Activated B cell treated with CpG ODN at 0.5 μM for 24 hours (primary cell): ENCODE measurements at regions not wholly inside any gene's neighbourhood (a gene's known extent, or its start where the extent isn't known, plus 50 kb on each side); places are given as distances from the start of the nearest gene placed in this dataset.

Experiments
- ATAC-seq: fragments of 200-7000 bp; cut with Tn5 transposase; one replicate; pipeline ENCODE4 v1.10.0; 2021; ENCODE audit warnings: low read depth, mild to moderate bottlenecking, moderate library complexity
- CTCF ChIA-PET: fragments of 350-600 bp; sonication (Branson Sonifier 250); formaldehyde crosslinking; loops from one replicate; lab custom pipeline; 2021; ENCODE audit warnings: antibody characterized with exemption; lab: Charles Lee
- POLR2A ChIA-PET: fragments of 350-600 bp; sonication (Branson Sonifier 250); formaldehyde crosslinking; loops from one replicate; lab custom pipeline; 2021; ENCODE audit warnings: antibody characterized with exemption; lab: Charles Lee
- DNase-seq: peaks from one replicate; pipeline ENCODE4 v3.0.0; 2022
- H3K27ac Mint-ChIP-seq: one replicate; pipeline ENCODE4 v1.8.0; 2020; ENCODE audit warnings: mixed read lengths
- H3K27me3 Mint-ChIP-seq: one replicate; pipeline ENCODE4 v1.8.0; 2021; ENCODE audit warnings: mixed read lengths
- H3K36me3 Mint-ChIP-seq: one replicate; pipeline ENCODE4 v1.8.0; 2021; ENCODE audit warnings: low read depth, mixed read lengths
- H3K4me1 Mint-ChIP-seq: one replicate; pipeline ENCODE4 v1.8.0; 2021; ENCODE audit warnings: mixed read lengths
- H3K4me3 Mint-ChIP-seq: one replicate; pipeline ENCODE4 v1.8.0; 2020; ENCODE audit warnings: mild to moderate bottlenecking, mixed read lengths
- H3K9me3 Mint-ChIP-seq: one replicate; pipeline ENCODE4 v1.8.0; 2020; ENCODE audit warnings: mixed read lengths
- intact Hi-C: fragments of 100-400 bp; cut with micrococcal nuclease; formaldehyde crosslinking; loops from one replicate; pipeline ENCODE4 v1.15.1; 2024
- TF ChIP-seq, protein P1 (sequence below): fragments of 200-600 bp; IDR thresholded peaks from one replicate; pipeline ENCODE4 v1.8.0; 2022; ENCODE audit warnings: antibody characterized with exemption, mild to moderate bottlenecking

DNA sequence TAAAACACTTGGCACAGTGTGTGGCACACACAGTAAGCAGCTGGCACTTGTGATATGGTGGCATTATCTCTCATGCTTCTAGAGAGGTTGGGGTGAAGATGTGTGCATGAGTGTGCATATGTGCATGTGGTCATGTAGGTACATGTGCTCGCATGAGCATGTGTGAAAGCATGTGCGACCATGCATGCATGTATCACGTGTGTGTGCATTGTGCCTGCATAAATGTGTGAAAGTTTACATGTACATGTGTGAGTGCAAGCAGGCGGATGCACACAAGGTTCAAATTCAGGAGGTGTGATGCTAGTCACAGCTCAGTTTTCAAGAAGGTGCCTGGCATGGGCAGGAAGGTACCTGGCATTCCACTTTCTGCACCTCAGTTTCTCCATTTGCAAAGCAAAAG lies 59.0 kb upstream of the UQCRFS1 start:
- TF ChIP-seq, protein P1, sequence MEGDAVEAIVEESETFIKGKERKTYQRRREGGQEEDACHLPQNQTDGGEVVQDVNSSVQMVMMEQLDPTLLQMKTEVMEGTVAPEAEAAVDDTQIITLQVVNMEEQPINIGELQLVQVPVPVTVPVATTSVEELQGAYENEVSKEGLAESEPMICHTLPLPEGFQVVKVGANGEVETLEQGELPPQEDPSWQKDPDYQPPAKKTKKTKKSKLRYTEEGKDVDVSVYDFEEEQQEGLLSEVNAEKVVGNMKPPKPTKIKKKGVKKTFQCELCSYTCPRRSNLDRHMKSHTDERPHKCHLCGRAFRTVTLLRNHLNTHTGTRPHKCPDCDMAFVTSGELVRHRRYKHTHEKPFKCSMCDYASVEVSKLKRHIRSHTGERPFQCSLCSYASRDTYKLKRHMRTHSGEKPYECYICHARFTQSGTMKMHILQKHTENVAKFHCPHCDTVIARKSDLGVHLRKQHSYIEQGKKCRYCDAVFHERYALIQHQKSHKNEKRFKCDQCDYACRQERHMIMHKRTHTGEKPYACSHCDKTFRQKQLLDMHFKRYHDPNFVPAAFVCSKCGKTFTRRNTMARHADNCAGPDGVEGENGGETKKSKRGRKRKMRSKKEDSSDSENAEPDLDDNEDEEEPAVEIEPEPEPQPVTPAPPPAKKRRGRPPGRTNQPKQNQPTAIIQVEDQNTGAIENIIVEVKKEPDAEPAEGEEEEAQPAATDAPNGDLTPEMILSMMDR, result no peak
- intact Hi-C loops, result no loop called here
- Mint-ChIP-seq H3K36me3 (no peaks in the 10 kb centered on the region), H3K9me3 (peaks cover 5% of the 10 kb centered on the region), H3K27ac (no peak overlapping the region), H3K27me3 (peaks cover 7% of the 10 kb centered on the region), H3K4me1 (peaks cover 1% of the 10 kb centered on the region), H3K4me3 (no peak overlapping the region)
- ChIA-PET CTCF (no interaction called here), POLR2A (no interaction called here)
- ATAC-seq (no peak), DNase-seq (no peak)

GRCh38 chr19:29273000-29273640 lies 60.2 kb upstream of the UQCRFS1 start:
- Mint-ChIP-seq H3K9me3 (peaks cover 5% of the 10 kb centered on the region), H3K4me1 (peaks cover 6% of the 10 kb centered on the region), H3K4me3 (no peak overlapping the region), H3K27ac (no peak overlapping the region), H3K36me3 (no peaks in the 10 kb centered on the region), H3K27me3 (peaks cover 4% of the 10 kb centered on the region)
- intact Hi-C loops, result no loop called here
- TF ChIP-seq, protein P1, result no peak
- no peak for DNase-seq
- ATAC-seq, result no peak
- POLR2A ChIA-PET, result no interaction called here
- CTCF ChIA-PET, result interaction anchor here (0.9 kb wide), 1 partner anchor 8 kb away, joined by 3 read pairs; no protein-coding TSS in a partner anchor

DNA sequence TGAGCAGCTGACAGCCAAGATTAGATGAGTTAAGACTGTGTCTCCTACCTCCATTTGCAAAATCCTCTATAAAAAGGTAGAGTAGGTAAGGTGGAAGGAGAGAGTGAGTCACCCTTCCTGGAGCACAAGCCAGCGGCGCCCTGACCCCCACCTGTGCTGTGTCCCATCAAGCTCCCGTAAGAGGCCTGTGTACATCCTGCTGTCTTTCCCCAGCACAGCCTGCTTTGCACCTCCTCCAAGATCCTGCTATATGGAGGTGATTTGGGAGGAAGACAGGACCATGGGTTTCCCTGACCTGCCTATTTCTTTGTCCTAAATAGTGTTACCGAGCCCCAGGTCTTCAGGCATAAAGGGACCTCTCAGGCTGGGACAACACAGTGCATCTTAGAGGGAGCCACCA lies 62.3 kb upstream of the UQCRFS1 start:
- ChIA-PET CTCF (no interaction called here), POLR2A (no interaction called here)
- Mint-ChIP-seq H3K4me1 (peaks cover 6% of the 10 kb centered on the region), H3K27ac (no peak overlapping the region), H3K4me3 (no peak overlapping the region), H3K9me3 (peaks cover 5% of the 10 kb centered on the region), H3K27me3 (no peaks in the 10 kb centered on the region), H3K36me3 (no peaks in the 10 kb centered on the region)
- ATAC-seq (no peak), DNase-seq (no peak)
- TF ChIP-seq, protein P1, result no peak
- intact Hi-C loops, result no loop called here

DNA sequence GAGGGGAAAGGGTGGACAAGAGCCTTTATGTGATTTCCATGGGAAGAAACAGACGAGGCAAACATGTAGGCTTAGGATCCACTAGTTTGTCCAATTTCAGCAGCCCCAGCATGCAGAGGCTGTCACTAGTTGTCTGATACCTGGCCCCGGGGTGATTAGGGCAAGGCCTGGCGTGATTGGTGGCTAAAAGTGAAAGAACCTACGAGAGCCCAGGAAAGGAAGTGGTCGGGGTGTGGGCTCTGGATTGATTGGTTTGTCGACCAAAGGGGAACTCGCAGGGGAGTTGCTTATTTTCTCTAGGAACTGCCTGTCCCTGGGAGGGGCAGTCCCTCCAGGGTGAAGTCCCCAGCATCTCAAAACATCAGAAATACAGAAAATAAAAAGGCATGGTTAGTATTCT lies 64.2 kb upstream of the UQCRFS1 start:
- H3K9me3 Mint-ChIP-seq, result peaks cover 5% of the 10 kb centered on the region
- no peak overlapping the region for H3K27ac Mint-ChIP-seq
- peaks cover 6% of the 10 kb centered on the region for H3K4me1 Mint-ChIP-seq
- ChIA-PET CTCF (no interaction called here), POLR2A (no interaction called here)
- peaks cover 4% of the 10 kb centered on the region for H3K27me3 Mint-ChIP-seq
- no peaks in the 10 kb centered on the region for H3K36me3 Mint-ChIP-seq
- intact Hi-C loops, result no loop called here
- no peak overlapping the region for H3K4me3 Mint-ChIP-seq
- DNase-seq, result no peak
- ATAC-seq, result peak; percentile 94
- TF ChIP-seq, protein P1, result no peak

GRCh38 chr19:29278716-29279115 lies 65.8 kb upstream of the UQCRFS1 start:
- ChIA-PET CTCF (no interaction called here), POLR2A (no interaction called here)
- no peak overlapping the region for H3K4me3 Mint-ChIP-seq
- DNase-seq (no peak), ATAC-seq (no peak)
- peaks cover 4% of the 10 kb centered on the region for H3K27me3 Mint-ChIP-seq
- H3K9me3 Mint-ChIP-seq, result peaks cover 5% of the 10 kb centered on the region
- intact Hi-C loops, result no loop called here
- TF ChIP-seq, protein P1, result no peak
- H3K36me3 Mint-ChIP-seq, result no peaks in the 10 kb centered on the region
- peaks cover 6% of the 10 kb centered on the region for H3K4me1 Mint-ChIP-seq
- H3K27ac Mint-ChIP-seq, result no peak overlapping the region
